ENCODE measurements at regions not wholly inside any gene's neighbourhood (a gene's known extent, or its start where the extent isn't known, plus 50 kb on each side); places are given as distances from the start of the nearest gene placed in this dataset.

GRCh38 chr5:112682621-112683061 is 55.0 kb upstream of the APC start:
- intact Hi-C loops (cut with DNase I), result no loop called here
- ATAC-seq (ENCODE audit: poor library complexity) (no peak), DNase-seq (no peak)

GRCh38 chr5:112684121-112684520 is 53.6 kb upstream of the APC start:
- ATAC-seq (ENCODE audit: poor library complexity) (no peak), DNase-seq (no peak)
- intact Hi-C loops (cut with DNase I), result no loop called here

- ATAC-seq (ENCODE audit: poor library complexity), result peak; percentile 92
- DNase-seq, result no peak
- intact Hi-C loops (cut with DNase I), result no loop called here
Observed at GRCh38 chr5:112684737-112685136, 52.9 kb upstream of the APC start.

GRCh38 chr5:112685386-112685785 is 52.3 kb upstream of the APC start:
- ATAC-seq (ENCODE audit: poor library complexity) (no peak), DNase-seq (no peak)
- intact Hi-C loops (cut with DNase I), result no loop called here

GRCh38 chr5:112685931-112686330 is 51.8 kb upstream of the APC start:
- ATAC-seq (ENCODE audit: poor library complexity), result peak; percentile 91
- intact Hi-C loops (cut with DNase I), result no loop called here
- no peak for DNase-seq

- DNase-seq, result no peak
- no peak for ATAC-seq (ENCODE audit: poor library complexity)
- intact Hi-C loops (cut with DNase I), result no loop called here
Observed at GRCh38 chr5:112686675-112687074, 51.0 kb upstream of the APC start.

- no peak for ATAC-seq (ENCODE audit: poor library complexity)
- intact Hi-C loops (cut with DNase I), result no loop called here
- no peak for DNase-seq
Observed at GRCh38 chr5:112687306-112687705, 50.4 kb upstream of the APC start.

Measured in Right ventricle myocardium superior (tissue), 1 donor.